ENCODE measurements at regions not wholly inside any gene's neighbourhood (a gene's known extent, or its start where the extent isn't known, plus 50 kb on each side); places are given as distances from the start of the nearest gene placed in this dataset.

GRCh38 chr1:185574139-185574875, 159.9 kb upstream of the HMCN1 start:
- DNase-seq, result no peak

DNA sequence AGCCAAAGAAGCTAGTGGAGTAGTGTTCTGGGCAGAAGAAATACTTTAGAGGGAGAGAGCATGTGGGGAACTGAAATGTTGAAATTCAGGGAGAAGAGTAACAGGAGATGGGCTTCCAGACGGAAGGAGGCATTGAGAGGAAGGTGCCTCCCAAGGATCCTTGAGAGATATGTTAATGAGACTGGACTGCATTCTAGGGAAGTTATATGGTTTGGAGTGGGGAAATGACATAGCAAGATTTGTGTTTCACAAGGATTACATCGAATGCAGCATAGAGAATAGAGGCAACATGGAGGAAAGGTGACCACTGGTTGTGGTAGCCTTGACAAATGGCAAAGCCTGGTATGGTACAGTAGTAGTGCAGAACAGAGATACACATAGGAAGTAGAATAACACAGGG, 160.5 kb upstream of the HMCN1 start:
- no peak for DNase-seq

GRCh38 chr1:185573162-185573561, 161.0 kb upstream of the HMCN1 start:
- DNase-seq, result no peak

DNA sequence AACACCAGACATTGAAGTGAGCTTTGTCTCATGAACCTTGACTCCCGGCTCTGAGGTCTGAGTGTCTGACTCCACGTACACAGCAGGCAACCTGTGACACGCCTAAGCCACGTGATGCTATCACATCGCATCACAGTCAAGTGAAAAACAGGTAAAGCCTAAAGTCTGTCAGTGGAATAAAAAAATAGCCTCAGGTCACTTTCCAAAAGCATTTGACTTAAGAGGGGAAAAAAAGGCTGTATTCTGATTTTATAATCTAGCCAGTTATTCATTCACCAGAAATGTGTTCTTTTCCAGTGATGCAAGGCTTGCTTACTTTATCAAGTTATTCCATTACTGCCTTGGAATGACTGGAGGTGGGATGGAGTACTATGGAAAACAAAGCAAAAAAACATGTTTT, 163.2 kb upstream of the HMCN1 start:
- peak in 1 of 5 donors; percentile 7 for DNase-seq

GRCh38 chr1:185568155-185569123, 165.8 kb upstream of the HMCN1 start:
- peak in 1 of 5 donors; percentile 43 for DNase-seq

DNA sequence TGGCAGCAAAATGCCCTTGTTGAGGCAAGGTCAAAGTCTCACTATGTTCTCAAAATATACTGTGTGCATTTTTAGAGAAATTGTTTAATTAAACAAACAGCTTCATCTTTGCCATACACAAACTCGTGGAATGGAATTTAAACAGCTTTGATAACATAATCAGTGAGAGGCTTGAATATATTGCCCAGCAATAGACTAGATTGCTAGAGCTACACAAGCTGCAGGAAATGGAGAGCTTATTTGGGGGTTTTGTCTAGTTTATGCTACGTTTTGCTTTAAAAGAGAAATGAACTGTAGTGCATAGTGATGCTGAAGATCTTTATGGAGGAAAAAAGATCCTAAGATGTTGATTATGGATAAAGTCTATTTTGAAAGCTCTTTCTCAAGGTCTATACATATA, 166.8 kb upstream of the HMCN1 start:
- no peak for DNase-seq

DNA sequence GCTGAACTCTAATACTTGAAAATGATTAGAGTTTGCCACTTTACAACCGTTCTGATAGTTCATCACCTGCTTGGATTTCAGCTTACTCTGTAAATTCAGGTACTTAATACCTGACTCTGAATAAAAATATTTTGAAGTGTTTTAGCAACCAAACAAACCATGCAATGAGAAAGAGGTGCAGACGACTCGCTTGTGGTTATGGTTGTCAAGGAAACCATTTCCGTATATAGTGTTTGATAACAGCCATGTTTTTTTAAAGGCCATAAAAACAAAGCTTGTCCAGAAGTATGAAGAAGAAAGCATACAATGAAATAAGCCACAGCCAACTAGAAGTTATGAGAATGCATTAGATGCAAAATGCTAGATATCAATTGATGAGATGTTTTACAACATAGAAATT, 167.2 kb upstream of the HMCN1 start:
- peak in 4 of 5 donors; percentile 30 to 77 (median 51) for DNase-seq

- no peak for DNase-seq
Measured at GRCh38 chr1:185565302-185565701, 168.9 kb upstream of the HMCN1 start.

GRCh38 chr1:185564816-185565215, 169.4 kb upstream of the HMCN1 start:
- no peak for DNase-seq

GRCh38 chr1:185562461-185563359, 171.5 kb upstream of the HMCN1 start:
- DNase-seq, result no peak

- peak in 1 of 5 donors; percentile 61 for DNase-seq
Measured at GRCh38 chr1:185561629-185562028, 172.6 kb upstream of the HMCN1 start.

DNA sequence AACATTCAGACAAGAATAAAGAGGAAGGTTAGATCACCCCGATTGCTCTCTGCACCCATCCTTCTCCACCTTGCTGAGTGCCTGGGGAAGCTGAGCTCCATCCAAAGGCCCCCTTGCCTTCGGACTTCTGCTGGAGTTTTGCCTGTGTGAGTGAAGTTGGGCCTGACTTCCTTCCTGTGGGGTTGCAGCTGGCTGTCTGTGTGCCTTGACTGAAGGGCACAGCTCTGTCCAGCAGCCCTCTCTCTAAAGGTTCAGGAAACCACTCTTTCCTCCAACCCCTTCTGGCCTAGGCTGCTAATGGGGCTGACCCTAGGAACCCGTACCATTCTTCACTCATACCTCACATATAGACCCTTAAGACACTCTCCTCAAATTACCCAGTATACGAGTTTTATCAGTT, 173.4 kb upstream of the HMCN1 start:
- DNase-seq, result peak in 1 of 5 donors; percentile 33

GRCh38 chr1:185559684-185560331, 174.4 kb upstream of the HMCN1 start:
- DNase-seq, result peak in 3 of 5 donors; percentile 6 to 95 (median 13)

GRCh38 chr1:185559151-185559550, 175.0 kb upstream of the HMCN1 start:
- DNase-seq, result no peak

- no peak for DNase-seq
Measured at GRCh38 chr1:185556561-185556960, 177.6 kb upstream of the HMCN1 start.

GRCh38 chr1:185555743-185556142, 178.4 kb upstream of the HMCN1 start:
- DNase-seq, result no peak

GRCh38 chr1:185551008-185551407, 183.2 kb upstream of the HMCN1 start:
- DNase-seq, result no peak

DNA sequence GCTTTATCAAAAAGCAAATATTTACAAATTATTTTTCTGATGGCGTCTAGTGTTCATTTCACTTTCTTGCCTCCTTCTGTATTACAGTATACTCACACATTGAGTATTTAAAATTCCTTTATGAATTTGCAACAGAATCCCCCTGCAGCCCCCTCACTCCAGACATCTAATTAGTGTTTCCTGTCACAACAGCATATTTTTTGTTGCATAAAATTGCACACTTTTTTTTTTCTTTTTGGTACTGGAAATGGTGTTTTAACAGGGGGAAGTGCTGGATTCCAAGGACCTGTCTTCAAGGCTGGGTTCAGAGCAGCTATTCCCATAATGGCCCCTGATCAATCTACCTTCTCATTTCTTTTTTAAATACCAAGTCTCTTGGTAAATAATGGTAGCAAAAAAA, 184.3 kb upstream of the HMCN1 start:
- no peak for DNase-seq

DNA sequence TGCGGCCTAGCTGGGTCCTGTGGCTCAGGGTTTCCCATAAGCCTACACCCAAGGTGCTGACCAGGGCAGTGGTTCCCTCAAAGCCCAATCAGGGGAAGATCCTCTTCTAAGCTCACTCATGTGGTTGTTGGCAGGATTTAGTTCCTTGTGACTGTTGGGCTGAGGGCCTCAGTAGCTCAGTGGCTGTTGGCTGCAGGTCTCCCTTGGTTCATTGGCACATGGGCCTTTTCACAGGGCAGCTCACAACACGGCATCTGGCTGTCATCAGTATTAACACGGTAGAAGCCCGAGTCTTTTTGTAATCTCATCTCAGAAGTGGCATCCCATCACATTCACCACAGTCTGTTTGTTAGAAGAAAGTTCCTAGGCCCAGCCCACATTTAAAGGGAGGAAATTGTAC, 188.2 kb upstream of the HMCN1 start:
- DNase-seq, result no peak

- no peak for DNase-seq
Measured at GRCh38 chr1:185541871-185542301, 192.3 kb upstream of the HMCN1 start.

DNA sequence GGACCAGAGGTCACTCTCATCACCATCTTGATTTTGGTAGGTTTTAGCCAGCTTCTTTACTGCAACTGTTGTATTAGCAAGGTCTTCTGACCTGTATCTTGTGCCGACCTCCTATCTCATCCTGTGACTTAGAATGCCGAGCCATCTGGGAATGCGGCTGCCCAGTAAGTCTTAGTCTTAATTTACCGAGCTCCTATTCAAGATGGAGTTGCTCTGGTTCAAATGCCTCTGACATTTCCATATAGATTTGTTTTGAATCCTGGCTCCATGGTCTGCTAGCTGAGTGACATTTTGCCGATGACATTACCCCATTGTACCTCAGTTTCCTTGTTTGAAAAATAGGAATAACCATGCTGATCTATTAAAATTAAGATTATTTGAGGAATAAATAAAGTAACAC, 193.9 kb upstream of the HMCN1 start:
- DNase-seq, result no peak
